Hindlimb muscle (tissue), 1 donor: ENCODE measurements at regions not wholly inside any gene's neighbourhood (a gene's known extent, or its start where the extent isn't known, plus 50 kb on each side); places are given as distances from the start of the nearest gene placed in this dataset.
"Not testable (repeated sequence)": the region's sequence is repeated elsewhere in the genome, so short reads cannot be mapped to it uniquely, and the experiment has no call there.

Experiments
- DNase-seq: peaks from one replicate; pipeline ENCODE4 v3.0.0-alpha.2; 2013

DNA sequence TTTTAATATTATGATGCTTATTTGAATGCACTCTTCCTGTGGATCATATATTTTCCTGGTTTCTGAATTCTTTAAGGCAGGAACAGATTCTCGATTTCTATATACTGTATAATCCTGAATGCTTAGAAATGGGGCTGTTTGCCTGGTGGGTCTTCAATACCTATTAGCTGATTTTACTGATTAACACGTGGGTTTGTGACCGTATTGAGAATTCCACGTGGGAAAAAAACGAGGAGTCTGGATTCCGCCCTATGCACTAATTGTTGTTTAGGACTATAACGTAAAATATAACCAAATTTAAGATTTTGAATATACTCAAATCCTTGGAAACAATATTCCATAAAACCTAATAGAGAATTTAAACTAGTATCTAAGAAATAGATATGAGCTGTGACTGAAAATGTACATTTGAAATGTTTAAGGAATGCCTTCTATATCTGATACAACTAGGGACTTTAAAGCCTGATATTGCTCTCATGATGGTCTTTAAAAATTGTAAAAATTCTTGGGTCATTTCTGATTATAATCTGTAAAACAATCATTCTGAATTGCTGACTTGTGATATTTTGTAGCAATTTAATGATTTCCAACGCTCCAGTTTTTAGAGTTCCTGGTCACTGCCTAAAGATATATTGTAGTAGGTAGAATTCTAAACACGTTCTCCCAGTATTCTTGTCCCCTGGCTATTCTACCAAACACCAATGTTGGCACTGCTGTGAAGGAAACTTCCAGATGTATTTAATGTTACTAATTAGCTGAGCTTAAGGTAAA, 93.6 kb upstream of the NOX3 start:
- no peak for DNase-seq

GRCh38 chr6:155548576-155548975, 92.9 kb upstream of the NOX3 start:
- DNase-seq, result no peak

DNA sequence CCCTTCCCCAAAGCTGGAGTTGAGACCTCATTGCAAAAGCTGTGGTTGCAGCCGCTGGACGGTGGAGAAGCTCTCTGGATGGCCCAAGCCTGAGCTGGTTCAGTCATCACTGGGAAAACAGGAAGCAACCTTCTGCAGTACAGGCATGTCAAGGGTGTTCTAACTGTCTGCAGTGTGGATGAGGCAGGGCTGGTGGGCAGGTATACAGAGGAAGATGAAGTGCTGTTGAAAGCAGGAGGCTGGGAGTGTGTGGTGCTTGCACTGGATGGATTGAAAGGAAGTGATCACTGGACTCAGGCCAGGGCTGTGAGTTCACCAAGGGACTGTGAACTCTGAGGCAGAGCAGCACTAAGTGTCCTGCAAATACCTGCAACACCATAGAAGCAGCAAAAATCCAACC, 89.0 kb upstream of the NOX3 start:
- DNase-seq, result no peak

DNA sequence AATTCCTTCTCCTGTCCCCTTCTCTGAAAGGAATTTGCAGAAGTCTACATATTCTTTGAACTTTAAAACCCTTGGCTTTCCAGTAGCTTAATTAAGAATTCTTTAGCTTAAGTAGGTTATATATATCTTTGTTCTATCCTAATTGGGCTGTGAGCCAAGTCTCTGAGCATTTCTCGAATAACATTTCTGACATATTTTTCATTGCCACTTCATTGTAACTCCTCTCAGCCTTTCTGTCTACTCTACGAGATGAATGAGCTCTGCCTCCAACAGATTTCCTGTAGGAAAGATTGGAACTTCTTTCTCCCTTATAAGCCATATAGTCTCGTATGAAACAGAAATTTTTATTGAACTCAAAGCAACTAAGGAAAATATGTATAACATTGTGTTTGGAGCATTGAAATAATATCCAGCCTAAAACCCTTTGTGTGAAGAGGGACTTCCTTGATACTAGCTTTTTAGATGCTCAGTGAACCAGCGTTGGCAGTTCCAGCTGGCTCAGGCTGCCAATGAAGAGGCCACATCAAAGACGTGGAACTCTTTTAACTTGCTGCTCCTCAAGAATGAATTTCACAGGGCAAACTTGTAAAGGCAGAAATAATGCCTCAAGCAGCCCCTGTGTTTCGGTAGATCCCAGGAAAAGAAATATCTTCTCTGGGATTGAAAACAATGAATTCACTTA, 87.7 kb upstream of the NOX3 start:
- DNase-seq, result no peak

- DNase-seq, result no peak
Observed at GRCh38 chr6:155542036-155542435, 86.4 kb upstream of the NOX3 start.

DNA sequence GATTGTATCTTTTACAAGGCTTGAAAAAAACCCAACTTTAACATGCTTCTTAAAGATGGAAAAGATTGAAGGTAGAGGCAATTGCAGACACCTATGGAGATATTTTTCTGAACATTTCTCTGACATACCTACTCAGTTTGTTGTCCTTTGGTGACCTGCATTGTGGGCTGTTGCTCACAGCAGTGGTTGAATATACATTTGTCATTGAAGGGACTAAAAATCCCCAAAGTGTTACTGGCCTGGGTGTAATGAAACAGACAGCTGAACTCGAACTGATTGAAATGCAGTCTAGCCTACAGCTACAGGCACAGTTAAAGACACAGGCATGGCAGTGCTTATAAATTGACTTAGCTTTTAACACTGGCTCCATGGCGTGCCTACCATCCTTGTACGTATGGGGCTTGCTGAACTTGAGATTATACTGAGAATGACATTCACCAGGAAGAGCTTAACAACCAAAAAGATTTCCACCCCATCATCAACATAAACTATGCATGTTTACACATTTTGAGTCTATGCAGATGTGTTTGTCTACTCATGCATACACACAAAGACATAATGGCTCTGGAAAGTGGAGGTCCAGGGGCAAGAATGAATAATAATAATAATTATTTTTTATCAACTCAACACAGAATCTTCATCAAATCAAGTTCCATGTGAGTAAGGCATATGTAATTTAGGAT, 83.2 kb upstream of the NOX3 start:
- DNase-seq, result no peak

DNA sequence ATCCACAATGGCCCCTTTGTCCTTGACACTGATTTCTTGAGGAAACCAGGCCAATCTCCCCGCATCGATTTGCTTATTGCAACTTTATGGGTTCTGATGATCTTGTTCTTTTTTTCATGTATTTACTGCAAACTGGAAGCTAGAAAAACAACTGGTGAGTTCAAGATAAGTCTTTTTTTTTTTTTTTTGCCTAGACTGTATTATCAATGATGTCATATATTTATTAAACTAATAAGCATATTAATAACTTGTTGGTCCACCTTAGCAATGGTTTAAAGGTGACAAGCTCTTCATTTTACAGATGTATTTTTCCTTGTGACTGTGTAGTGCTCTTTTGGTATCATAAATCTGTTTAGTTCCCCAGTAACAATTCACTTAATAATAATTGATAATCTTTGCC, 79.0 kb upstream of the NOX3 start:
- DNase-seq, result no peak

- DNase-seq, result peak; percentile 20
Observed at GRCh38 chr6:155530219-155530834, 74.7 kb upstream of the NOX3 start.

DNA sequence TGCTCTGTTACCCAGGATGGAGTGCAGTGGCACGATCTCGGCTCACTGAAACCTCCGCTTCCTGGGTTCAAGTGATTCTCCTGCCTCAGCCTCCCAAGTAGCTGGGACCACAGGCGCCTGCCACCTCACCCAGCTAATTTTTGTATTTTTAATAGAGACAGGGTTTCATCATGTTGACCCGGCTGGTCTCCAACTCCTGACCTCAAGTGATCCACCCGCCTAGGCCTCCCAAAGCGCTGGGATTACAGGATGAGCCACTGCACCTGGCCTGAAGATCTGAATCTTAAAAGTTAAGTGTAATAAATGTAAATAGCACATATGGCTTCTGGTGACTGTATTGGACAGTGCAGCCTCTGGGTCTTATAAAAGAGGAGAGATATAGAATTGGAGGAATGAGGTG, 74.2 kb upstream of the NOX3 start:
- not testable (repeated sequence) for DNase-seq

- peak; percentile 23 for DNase-seq
Observed at GRCh38 chr6:155528982-155529453, 73.4 kb upstream of the NOX3 start.

DNA sequence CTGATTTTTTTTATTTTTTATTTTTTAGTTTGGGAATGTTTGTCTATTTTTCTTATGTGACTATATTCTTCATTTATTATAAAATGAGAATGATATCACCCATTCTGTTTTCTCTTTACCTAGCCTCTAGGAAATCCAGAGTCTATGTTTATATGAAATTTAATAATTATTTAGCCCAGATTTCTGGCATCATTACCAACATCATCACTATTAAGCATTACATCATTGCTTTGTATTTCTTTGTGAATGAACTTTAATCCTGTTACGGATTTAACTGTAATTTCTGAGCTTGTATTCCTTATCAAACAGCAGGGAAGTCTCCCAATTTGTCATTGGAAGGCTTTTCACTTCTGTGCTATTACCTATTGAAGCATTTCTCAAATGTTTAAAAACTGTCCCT, 72.7 kb upstream of the NOX3 start:
- DNase-seq, result no peak

DNA sequence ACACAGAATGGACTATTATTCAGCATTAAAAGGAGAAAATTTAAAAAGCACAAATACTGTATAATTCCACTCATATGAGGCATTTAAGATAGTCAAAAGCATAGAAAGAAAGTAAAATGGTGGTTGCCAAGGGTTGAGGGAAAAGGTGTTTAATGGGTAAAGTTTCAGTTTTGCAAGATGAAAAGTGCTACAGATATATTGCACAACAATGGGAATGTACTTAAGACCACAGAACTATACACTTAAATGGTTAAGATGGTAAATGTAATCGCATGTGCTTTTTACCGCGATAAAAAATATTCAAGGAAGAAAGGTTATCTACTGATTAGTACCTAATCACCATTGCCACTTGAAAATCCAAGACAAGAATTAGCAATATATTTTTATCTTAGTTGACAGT, 71.8 kb upstream of the NOX3 start:
- DNase-seq, result no peak

DNA sequence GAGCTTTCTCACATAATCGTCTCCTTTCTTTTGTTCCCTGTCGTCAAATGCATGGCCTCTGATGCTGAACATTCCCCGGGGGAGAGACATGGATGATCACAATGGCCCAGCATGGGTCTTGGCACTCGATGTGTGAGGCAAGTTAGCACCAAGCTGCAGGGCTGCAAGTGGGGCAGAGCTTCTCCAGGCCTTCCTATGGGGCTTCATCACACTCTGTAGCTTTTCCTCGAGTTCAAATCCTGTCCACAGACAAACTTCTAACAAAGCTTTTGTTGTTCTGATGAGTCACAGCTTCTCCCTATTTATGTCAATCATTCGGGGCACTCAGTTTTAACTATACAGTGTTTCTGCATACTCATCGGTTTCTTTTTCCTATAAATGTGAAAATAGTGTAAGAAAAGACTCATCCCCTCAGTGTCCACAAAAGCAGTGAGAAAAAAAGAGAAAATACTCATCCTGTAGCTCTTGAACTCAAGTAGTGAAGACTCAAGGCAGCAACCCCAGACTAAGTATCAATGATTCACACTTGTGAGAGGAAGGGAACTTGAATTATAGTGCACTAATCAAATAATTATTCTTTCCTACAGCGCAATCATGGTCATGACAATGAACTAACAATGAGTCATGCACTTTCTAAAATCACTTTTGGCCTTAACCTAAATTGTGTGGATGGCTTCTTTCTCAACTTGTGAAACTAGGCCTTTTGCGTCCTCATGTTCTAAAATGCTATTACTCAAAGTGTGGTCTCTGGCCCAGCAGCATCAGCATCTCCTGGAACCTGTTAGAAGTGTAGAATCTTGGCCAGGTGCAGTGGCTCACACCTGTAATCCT, 68.4 kb upstream of the NOX3 start:
- DNase-seq, result no peak

DNA sequence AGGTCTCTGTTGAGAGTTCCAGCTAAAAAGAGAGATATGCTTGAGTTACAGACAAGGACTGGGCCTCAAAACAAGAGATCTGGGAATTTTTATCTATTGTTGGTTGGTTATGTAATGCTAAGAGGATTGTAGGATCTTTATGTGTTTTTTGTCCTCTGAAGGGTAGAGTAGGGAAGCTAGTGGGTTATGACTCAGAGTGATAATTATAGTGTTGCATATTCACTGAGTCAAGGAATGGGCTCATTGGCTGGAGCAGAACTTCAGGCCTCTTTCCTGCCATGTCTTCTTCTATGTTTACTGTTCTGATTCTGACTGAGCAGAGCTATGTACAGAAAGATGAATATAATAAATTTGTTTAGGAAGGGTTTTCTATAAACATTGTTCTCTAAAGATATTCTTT, 66.1 kb upstream of the NOX3 start:
- no peak for DNase-seq

GRCh38 chr6:155520078-155520477, 64.4 kb upstream of the NOX3 start:
- DNase-seq, result no peak

DNA sequence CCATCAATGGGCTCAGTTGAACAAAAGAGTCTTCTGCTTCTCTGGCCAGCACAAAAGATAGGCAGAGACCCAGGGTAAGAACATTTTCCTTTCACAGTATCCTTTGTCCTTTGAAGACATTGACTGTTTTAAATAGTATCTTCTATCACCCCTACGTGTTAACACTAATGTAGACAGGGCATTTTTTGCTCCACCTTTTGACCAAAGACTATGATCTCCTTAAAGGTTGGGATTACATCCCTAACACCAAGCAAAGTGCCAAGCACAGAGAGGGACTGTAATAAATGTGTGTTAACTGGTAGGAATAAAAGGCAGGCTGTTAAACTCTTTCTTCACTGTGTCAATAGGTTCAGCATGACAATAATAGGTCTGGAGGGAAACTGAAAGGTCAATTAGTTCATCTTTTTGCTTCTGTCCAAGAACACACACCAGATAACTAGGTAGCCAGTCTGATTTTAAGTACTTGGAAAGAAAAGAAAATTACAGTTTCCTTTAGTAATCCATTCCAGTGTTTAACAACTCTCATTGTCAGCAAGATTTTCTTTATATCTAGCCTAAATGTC, 63.6 kb upstream of the NOX3 start:
- DNase-seq, result no peak

DNA sequence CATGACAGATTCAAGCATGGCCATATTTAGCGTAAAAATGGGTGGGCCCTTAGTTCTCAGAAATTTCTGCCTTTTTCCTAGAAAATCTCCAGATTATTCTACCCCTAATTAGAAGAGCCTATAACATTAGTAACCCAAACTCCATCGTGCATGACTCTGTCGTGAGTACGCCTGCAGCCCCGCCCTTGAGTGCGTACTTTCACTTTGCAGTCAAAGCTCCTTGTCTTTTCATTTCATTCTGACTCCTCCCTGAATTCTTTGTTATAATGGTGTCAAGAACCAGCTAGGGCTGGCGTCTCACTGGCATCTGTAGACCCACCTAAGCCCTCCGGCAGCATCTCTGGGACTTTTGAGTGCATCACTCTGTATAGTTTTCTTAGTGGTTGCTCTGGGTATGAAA, 61.7 kb upstream of the NOX3 start:
- no peak for DNase-seq

DNA sequence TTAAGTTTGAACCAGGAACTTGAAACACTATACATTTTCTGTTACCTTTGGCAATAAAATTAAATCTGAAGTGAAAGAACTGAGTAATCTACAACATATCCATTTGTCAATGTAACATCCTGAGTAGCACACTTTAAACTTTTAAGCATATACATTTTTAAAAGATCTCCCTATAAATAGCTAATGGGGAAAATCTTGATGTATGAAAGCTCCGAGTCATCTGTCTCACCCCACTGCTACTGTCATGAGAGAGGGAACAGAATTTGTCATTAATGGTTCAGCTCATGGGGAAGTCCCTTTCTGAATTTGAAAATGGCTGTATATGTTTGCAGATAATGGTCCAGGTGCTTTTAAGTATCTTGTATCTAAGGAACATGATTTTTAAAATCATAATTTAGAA, 55.2 kb upstream of the NOX3 start:
- DNase-seq, result no peak

DNA sequence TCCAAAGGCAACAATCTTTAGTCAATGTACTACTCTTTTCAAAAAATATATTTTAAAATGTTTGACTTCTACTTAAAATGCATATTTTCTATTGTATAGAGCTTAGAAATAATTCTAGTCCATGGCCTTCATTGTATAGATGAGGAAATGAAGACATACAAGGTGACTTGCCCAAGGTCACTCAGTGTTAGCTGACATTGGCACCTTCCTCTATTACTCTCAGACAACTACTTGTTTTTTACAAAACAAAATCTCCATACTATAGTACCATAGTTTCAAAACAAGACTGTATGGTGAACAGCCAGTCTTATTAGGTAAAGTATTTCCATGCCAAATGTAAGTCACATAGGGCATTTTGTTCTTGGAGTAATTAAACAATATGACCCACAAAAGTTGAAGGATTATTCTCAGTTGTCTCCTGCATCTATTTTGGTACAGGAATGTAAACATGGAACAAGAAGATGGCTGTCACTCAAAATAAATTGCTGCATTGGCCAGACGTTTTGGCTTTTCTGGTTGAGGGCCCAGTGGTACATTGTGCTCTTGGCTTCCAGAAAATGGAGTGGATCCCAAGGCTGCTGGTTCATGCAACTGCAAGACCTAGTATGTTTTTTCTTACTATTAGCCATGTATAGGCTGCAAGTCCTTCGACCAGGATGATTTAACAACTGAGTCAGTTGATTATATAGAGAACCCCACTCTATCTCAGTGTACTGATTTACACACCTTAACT, 54.3 kb upstream of the NOX3 start:
- no peak for DNase-seq

DNA sequence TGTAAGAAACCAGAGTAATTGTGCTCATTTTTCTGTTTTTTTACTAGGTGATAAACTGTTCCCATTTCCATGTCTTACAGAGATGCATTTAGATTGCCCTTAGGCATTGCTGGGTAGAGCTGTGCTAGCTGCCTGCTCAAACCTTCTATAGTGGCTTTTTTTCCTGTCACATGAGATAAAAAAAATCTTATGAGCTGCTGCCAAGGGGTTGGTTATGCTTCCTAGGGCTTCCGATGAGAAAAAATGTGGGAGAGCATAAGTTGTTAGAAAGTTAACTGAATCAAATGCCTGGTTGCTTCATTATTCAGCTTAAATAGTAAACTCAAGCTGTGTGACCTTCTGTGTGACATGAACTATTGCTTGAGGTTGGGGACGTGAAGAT, 50.0 kb upstream of the NOX3 start:
- no peak for DNase-seq
